ENCODE measurements at regions not wholly inside any gene's neighbourhood (a gene's known extent, or its start where the extent isn't known, plus 50 kb on each side); places are given as distances from the start of the nearest gene placed in this dataset.
"Not testable (repeated sequence)": the region's sequence is repeated elsewhere in the genome, so short reads cannot be mapped to it uniquely, and the experiment has no call there.

- Histone ChIP-seq H3K27ac (ENCODE audit: low read length) (no peak overlapping the region), H3K9me3 (ENCODE audit: insufficient read depth, low read depth, low read length) (no peaks in the 10 kb centered on the region), H3K4me3 (ENCODE audit: low read length) (no peak overlapping the region), H3K36me3 (ENCODE audit: insufficient read depth, low read depth, low read length) (no peaks in the 10 kb centered on the region), H3K9ac (ENCODE audit: low read depth, low read length) (no peak overlapping the region), H3K4me1 (ENCODE audit: insufficient read depth, low read length) (no peaks in the 10 kb centered on the region), H3K27me3 (ENCODE audit: insufficient read depth, low read length) (no peaks in the 10 kb centered on the region)
Measured at GRCh38 chr9:17865881-17866280, 287.0 kb downstream of the SH3GL2 start.

DNA sequence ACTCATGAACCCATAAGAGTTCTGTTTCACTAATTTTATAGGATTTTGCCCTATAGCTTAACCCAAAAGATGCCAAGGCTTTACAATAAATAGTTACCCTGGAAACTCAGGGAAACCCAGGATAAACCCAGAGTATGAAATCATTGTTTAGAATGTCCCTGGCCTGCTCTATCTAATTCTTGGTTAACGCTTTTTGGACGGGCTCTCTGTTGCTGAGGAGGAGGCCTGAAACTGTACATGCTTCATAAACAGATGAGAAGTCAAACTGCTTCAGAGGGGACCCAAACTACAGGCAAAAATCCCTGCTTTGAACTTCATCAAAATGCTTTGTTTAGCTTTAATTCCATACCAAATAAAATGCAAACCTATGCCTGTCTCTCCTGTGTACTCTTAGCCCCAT, 291.9 kb downstream of the SH3GL2 start:
- H3K36me3 ChIP-seq (ENCODE audit: insufficient read depth, low read depth, low read length), result no peaks in the 10 kb centered on the region
- no peak overlapping the region for H3K27ac ChIP-seq (ENCODE audit: low read length)
- no peak overlapping the region for H3K4me3 ChIP-seq (ENCODE audit: low read length)
- H3K4me1 ChIP-seq (ENCODE audit: insufficient read depth, low read length), result no peaks in the 10 kb centered on the region
- H3K9me3 ChIP-seq (ENCODE audit: insufficient read depth, low read depth, low read length), result no peaks in the 10 kb centered on the region
- H3K9ac ChIP-seq (ENCODE audit: low read depth, low read length), result no peak overlapping the region
- no peaks in the 10 kb centered on the region for H3K27me3 ChIP-seq (ENCODE audit: insufficient read depth, low read length)

DNA sequence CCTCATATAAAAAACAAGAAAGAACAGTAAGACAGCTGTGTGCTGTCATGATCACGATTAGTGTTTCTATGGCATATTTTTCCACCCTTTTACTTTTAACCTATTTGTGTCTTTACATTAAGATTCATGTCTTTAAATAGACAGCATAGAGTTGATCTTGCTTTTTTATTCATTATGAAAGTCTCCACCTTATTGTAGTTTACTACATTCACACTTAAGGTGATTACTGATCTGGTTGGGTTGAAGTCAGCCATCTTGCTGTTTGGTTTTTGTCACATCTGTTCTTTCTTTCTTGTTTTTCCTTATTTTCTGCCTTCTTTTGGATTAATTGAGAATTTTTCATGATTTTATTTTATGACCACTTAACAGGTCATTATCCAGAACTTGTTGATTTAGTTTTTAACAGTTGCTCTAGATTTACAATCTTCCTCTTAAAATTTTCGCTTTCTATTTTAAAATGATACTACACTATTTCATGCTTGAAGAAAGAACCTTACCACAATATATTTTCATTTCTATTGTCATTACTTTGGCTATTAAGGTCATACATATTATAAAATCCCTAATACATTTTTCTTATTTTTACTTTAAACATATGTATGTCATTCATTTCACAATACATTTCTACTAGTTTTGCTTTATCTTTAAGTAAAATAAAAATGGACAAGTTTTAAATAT, 292.5 kb downstream of the SH3GL2 start:
- no peaks in the 10 kb centered on the region for H3K27me3 ChIP-seq (ENCODE audit: insufficient read depth, low read length)
- no peak overlapping the region for H3K9ac ChIP-seq (ENCODE audit: low read depth, low read length)
- no peaks in the 10 kb centered on the region for H3K36me3 ChIP-seq (ENCODE audit: insufficient read depth, low read depth, low read length)
- no peaks in the 10 kb centered on the region for H3K9me3 ChIP-seq (ENCODE audit: insufficient read depth, low read depth, low read length)
- H3K27ac ChIP-seq (ENCODE audit: low read length), result no peak overlapping the region
- H3K4me3 ChIP-seq (ENCODE audit: low read length), result no peak overlapping the region
- no peaks in the 10 kb centered on the region for H3K4me1 ChIP-seq (ENCODE audit: insufficient read depth, low read length)

DNA sequence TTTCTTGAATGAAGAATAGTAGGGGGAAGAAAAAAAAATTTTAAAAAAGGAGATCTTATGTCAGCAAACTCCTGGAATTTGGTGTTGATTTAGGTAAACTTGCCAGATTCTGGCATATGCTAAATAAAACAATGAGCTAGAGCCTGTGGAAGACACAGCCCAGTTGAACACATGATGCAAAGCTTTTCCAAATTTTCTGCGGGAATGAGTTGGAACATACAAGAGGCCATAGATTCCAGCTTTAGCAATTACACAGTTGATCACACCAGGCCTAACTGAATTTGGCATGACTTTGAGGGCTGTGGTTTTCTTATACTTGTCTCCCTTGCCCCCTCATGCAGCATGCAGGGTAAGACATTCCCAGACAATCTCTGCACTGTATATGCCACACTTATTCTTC, 297.0 kb downstream of the SH3GL2 start:
- Histone ChIP-seq H3K27me3 (ENCODE audit: insufficient read depth, low read length) (no peaks in the 10 kb centered on the region), H3K36me3 (ENCODE audit: insufficient read depth, low read depth, low read length) (no peaks in the 10 kb centered on the region), H3K4me3 (ENCODE audit: low read length) (no peak overlapping the region), H3K9ac (ENCODE audit: low read depth, low read length) (no peak overlapping the region), H3K4me1 (ENCODE audit: insufficient read depth, low read length) (no peaks in the 10 kb centered on the region), H3K27ac (ENCODE audit: low read length) (no peak overlapping the region), H3K9me3 (ENCODE audit: insufficient read depth, low read depth, low read length) (no peaks in the 10 kb centered on the region)

DNA sequence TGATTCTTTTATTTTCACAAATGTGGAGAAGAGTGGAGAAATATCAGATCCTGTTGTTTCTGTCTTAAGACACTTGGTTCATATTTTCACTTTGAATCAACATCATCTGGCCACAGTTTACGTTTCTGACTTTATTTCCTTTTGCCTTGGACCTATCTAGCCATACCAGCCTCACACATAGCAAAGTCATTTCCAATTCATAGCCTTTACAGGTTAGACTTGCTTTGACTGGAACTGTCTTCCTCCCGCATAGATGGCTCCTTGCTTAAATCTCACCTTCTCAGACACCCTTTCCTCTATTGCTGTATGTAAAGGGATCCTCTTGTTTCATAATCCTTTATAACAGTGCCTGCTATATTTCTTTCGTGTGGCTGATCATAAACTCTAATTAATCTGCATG, 297.8 kb downstream of the SH3GL2 start:
- no peak overlapping the region for H3K9ac ChIP-seq (ENCODE audit: low read depth, low read length)
- no peak overlapping the region for H3K27ac ChIP-seq (ENCODE audit: low read length)
- H3K4me1 ChIP-seq (ENCODE audit: insufficient read depth, low read length), result no peaks in the 10 kb centered on the region
- no peaks in the 10 kb centered on the region for H3K9me3 ChIP-seq (ENCODE audit: insufficient read depth, low read depth, low read length)
- no peaks in the 10 kb centered on the region for H3K27me3 ChIP-seq (ENCODE audit: insufficient read depth, low read length)
- no peaks in the 10 kb centered on the region for H3K36me3 ChIP-seq (ENCODE audit: insufficient read depth, low read depth, low read length)
- no peak overlapping the region for H3K4me3 ChIP-seq (ENCODE audit: low read length)

DNA sequence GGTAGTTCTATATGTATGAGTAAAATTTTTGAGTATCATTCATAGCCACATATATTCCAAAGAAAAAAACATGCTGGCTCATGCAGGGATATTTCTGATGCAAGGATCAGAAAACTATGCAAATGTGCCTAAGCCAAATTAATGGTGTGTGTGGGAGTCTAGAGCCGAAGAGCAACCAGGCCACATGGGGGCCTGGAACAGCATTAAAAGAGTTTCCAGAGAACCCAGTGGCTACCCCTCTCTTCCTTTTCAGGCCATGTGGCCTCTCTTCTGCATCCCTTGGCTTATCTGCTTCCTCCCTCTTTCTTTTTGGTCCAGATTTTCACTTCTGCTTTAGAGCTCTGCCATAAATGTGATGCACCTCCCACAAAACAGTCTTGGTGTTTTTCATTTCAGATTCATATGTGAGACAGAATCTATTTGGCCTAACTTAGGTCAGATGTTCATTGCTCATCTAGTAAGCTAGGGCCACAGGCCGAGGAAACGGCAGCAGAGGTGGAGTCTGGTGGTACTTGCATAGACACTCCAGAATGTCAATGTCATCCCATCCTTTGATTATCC, 300.0 kb downstream of the SH3GL2 start:
- Histone ChIP-seq H3K27me3 (ENCODE audit: insufficient read depth, low read length) (no peaks in the 10 kb centered on the region), H3K36me3 (ENCODE audit: insufficient read depth, low read depth, low read length) (no peaks in the 10 kb centered on the region), H3K4me3 (ENCODE audit: low read length) (no peak overlapping the region), H3K27ac (ENCODE audit: low read length) (no peak overlapping the region), H3K9me3 (ENCODE audit: insufficient read depth, low read depth, low read length) (no peaks in the 10 kb centered on the region), H3K9ac (ENCODE audit: low read depth, low read length) (no peak overlapping the region), H3K4me1 (ENCODE audit: insufficient read depth, low read length) (no peaks in the 10 kb centered on the region)

- no peaks in the 10 kb centered on the region for H3K27me3 ChIP-seq (ENCODE audit: insufficient read depth, low read length)
- no peaks in the 10 kb centered on the region for H3K36me3 ChIP-seq (ENCODE audit: insufficient read depth, low read depth, low read length)
- no peak overlapping the region for H3K4me3 ChIP-seq (ENCODE audit: low read length)
- no peaks in the 10 kb centered on the region for H3K4me1 ChIP-seq (ENCODE audit: insufficient read depth, low read length)
- H3K27ac ChIP-seq (ENCODE audit: low read length), result no peak overlapping the region
- H3K9me3 ChIP-seq (ENCODE audit: insufficient read depth, low read depth, low read length), result no peaks in the 10 kb centered on the region
- H3K9ac ChIP-seq (ENCODE audit: low read depth, low read length), result no peak overlapping the region
Measured at GRCh38 chr9:17881371-17881770, 302.5 kb downstream of the SH3GL2 start.

- no peaks in the 10 kb centered on the region for H3K4me1 ChIP-seq (ENCODE audit: insufficient read depth, low read length)
- no peak overlapping the region for H3K27ac ChIP-seq (ENCODE audit: low read length)
- no peaks in the 10 kb centered on the region for H3K36me3 ChIP-seq (ENCODE audit: insufficient read depth, low read depth, low read length)
- H3K27me3 ChIP-seq (ENCODE audit: insufficient read depth, low read length), result no peaks in the 10 kb centered on the region
- H3K4me3 ChIP-seq (ENCODE audit: low read length), result no peak overlapping the region
- H3K9me3 ChIP-seq (ENCODE audit: insufficient read depth, low read depth, low read length), result no peaks in the 10 kb centered on the region
- H3K9ac ChIP-seq (ENCODE audit: low read depth, low read length), result no peak overlapping the region
Measured at GRCh38 chr9:17882688-17883594, 304.1 kb downstream of the SH3GL2 start.

DNA sequence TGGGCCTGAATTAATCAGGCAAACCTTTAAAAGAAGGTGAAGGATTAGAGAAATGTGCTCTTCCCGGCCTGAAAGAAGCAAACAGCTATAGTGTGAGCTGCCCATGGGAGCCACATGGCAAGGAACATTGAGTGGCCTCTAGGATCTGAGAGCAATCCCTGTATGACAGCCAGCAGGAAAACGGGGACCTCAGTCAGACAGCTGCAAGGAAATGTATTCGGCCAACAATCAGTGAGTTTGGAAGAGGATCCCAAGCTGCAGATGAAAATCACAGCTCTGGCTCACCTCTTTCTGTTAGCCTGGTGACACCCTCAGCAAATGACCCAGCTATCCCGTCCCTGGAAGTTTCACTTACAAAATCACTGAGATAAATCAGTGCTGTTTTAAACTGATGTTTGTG, 309.2 kb downstream of the SH3GL2 start:
- Histone ChIP-seq H3K9me3 (ENCODE audit: insufficient read depth, low read depth, low read length) (no peaks in the 10 kb centered on the region), H3K27ac (ENCODE audit: low read length) (no peak overlapping the region), H3K9ac (ENCODE audit: low read depth, low read length) (no peak overlapping the region), H3K4me1 (ENCODE audit: insufficient read depth, low read length) (no peaks in the 10 kb centered on the region), H3K27me3 (ENCODE audit: insufficient read depth, low read length) (no peaks in the 10 kb centered on the region), H3K36me3 (ENCODE audit: insufficient read depth, low read depth, low read length) (no peaks in the 10 kb centered on the region), H3K4me3 (ENCODE audit: low read length) (no peak overlapping the region)

DNA sequence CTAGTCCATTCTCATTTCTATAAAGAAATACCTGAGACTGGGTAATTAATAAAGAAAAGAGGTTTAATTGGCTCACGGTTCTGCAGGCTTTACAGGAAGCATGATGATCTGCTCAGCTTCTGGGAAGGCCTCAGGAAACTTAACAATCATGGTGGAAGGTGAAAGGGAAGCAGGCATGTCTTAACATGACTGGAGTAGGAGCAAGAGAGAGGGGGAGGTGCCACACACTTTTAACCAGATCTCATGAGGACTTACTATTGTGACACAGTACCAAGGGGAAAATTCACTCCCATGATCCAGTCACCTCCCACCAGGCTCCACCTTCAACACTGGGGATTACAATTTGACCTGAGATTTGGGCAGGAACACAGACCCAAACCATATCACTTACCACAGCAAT, 310.1 kb downstream of the SH3GL2 start:
- not testable (repeated sequence) for H3K9me3 ChIP-seq (ENCODE audit: insufficient read depth, low read depth, low read length); H3K36me3 ChIP-seq (ENCODE audit: insufficient read depth, low read depth, low read length); H3K27ac ChIP-seq (ENCODE audit: low read length); H3K4me3 ChIP-seq (ENCODE audit: low read length); H3K9ac ChIP-seq (ENCODE audit: low read depth, low read length); H3K27me3 ChIP-seq (ENCODE audit: insufficient read depth, low read length); H3K4me1 ChIP-seq (ENCODE audit: insufficient read depth, low read length)

GRCh38 chr9:17894501-17895160, 315.8 kb downstream of the SH3GL2 start:
- no peak overlapping the region for H3K27ac ChIP-seq (ENCODE audit: low read length)
- no peaks in the 10 kb centered on the region for H3K4me1 ChIP-seq (ENCODE audit: insufficient read depth, low read length)
- no peak overlapping the region for H3K9ac ChIP-seq (ENCODE audit: low read depth, low read length)
- no peak overlapping the region for H3K4me3 ChIP-seq (ENCODE audit: low read length)
- no peaks in the 10 kb centered on the region for H3K9me3 ChIP-seq (ENCODE audit: insufficient read depth, low read depth, low read length)
- no peaks in the 10 kb centered on the region for H3K27me3 ChIP-seq (ENCODE audit: insufficient read depth, low read length)
- no peaks in the 10 kb centered on the region for H3K36me3 ChIP-seq (ENCODE audit: insufficient read depth, low read depth, low read length)
